ENCODE measurements at regions not wholly inside any gene's neighbourhood (a gene's known extent, or its start where the extent isn't known, plus 50 kb on each side); places are given as distances from the start of the nearest gene placed in this dataset.

- no peaks in the 10 kb centered on the region for H3K9me2 ChIP-seq (replicated peaks; ENCODE audit: insufficient read depth, low read length)
- no peaks in the 10 kb centered on the region for H4K20me1 ChIP-seq (ENCODE audit: insufficient read depth, low read length)
- no peaks in the 10 kb centered on the region for H3K79me2 ChIP-seq (ENCODE audit: low read length)
- no peak overlapping the region for H3K27ac ChIP-seq (ENCODE audit: low read length)
- no peaks in the 10 kb centered on the region for H3K36me3 ChIP-seq (replicated peaks; ENCODE audit: insufficient read depth, low read length)
- no peaks in the 10 kb centered on the region for H3F3A ChIP-seq (ENCODE audit: insufficient read depth, low read length)
- H2AFZ ChIP-seq (ENCODE audit: low read length) = no peak overlapping the region
- no peak overlapping the region for H3K9ac ChIP-seq (ENCODE audit: low read length)
- H3K4me2 ChIP-seq (ENCODE audit: low read depth, low read length) = no peak overlapping the region
- no peaks in the 10 kb centered on the region for H3K9me3 ChIP-seq (replicated peaks; ENCODE audit: insufficient read depth, low read length)
- no peaks in the 10 kb centered on the region for H3K4me1 ChIP-seq (ENCODE audit: low read length)
- no peaks in the 10 kb centered on the region for H3K27me3 ChIP-seq (replicated peaks; ENCODE audit: insufficient read depth, low read length)
- DNase-seq = no peak
- no peak overlapping the region for H3K4me3 ChIP-seq (ENCODE audit: low read length)
- TF ChIP-seq CTCF (IDR thresholded peaks at IDR 0.05; ENCODE audit: low read length) (no peak), EZH2phosphoT487 (IDR thresholded peaks at IDR 0.05; ENCODE audit: low read length) (no peak), EZH2 (optimal IDR thresholded peaks at IDR 0.05; ENCODE audit: low read depth, low read length) (no peak)
Observed at GRCh38 chr20:7703551-7703961, 236.7 kb downstream of the HAO1 start.

GRCh38 chr20:7703996-7704395, 236.3 kb downstream of the HAO1 start:
- TF ChIP-seq EZH2phosphoT487 (IDR thresholded peaks at IDR 0.05; ENCODE audit: low read length) (no peak), CTCF (IDR thresholded peaks at IDR 0.05; ENCODE audit: low read length) (no peak), EZH2 (optimal IDR thresholded peaks at IDR 0.05; ENCODE audit: low read depth, low read length) (no peak)
- Histone ChIP-seq H4K20me1 (ENCODE audit: insufficient read depth, low read length) (no peaks in the 10 kb centered on the region), H3K79me2 (ENCODE audit: low read length) (no peaks in the 10 kb centered on the region), H3K27ac (ENCODE audit: low read length) (no peak overlapping the region), H3K9me3 (replicated peaks; ENCODE audit: insufficient read depth, low read length) (no peaks in the 10 kb centered on the region), H3F3A (ENCODE audit: insufficient read depth, low read length) (no peaks in the 10 kb centered on the region), H2AFZ (ENCODE audit: low read length) (no peak overlapping the region), H3K4me2 (ENCODE audit: low read depth, low read length) (no peak overlapping the region), H3K9ac (ENCODE audit: low read length) (no peak overlapping the region), H3K36me3 (replicated peaks; ENCODE audit: insufficient read depth, low read length) (no peaks in the 10 kb centered on the region), H3K4me1 (ENCODE audit: low read length) (no peaks in the 10 kb centered on the region), H3K9me2 (replicated peaks; ENCODE audit: insufficient read depth, low read length) (no peaks in the 10 kb centered on the region), H3K4me3 (ENCODE audit: low read length) (no peak overlapping the region), H3K27me3 (replicated peaks; ENCODE audit: insufficient read depth, low read length) (no peaks in the 10 kb centered on the region)
- no peak for DNase-seq

- no peaks in the 10 kb centered on the region for H3K4me1 ChIP-seq (ENCODE audit: low read length)
- H3K9me3 ChIP-seq (replicated peaks; ENCODE audit: insufficient read depth, low read length) = no peaks in the 10 kb centered on the region
- DNase-seq = no peak
- no peaks in the 10 kb centered on the region for H4K20me1 ChIP-seq (ENCODE audit: insufficient read depth, low read length)
- H3K4me2 ChIP-seq (ENCODE audit: low read depth, low read length) = no peak overlapping the region
- no peaks in the 10 kb centered on the region for H3K9me2 ChIP-seq (replicated peaks; ENCODE audit: insufficient read depth, low read length)
- H2AFZ ChIP-seq (ENCODE audit: low read length) = no peak overlapping the region
- no peaks in the 10 kb centered on the region for H3K36me3 ChIP-seq (replicated peaks; ENCODE audit: insufficient read depth, low read length)
- H3K9ac ChIP-seq (ENCODE audit: low read length) = no peak overlapping the region
- no peak for TF ChIP-seq CTCF (IDR thresholded peaks at IDR 0.05; ENCODE audit: low read length)
- TF ChIP-seq EZH2 (optimal IDR thresholded peaks at IDR 0.05; ENCODE audit: low read depth, low read length) = no peak
- TF ChIP-seq EZH2phosphoT487 (IDR thresholded peaks at IDR 0.05; ENCODE audit: low read length) = no peak
- H3K27me3 ChIP-seq (replicated peaks; ENCODE audit: insufficient read depth, low read length) = no peaks in the 10 kb centered on the region
- no peak overlapping the region for H3K27ac ChIP-seq (ENCODE audit: low read length)
- H3K4me3 ChIP-seq (ENCODE audit: low read length) = no peak overlapping the region
- no peaks in the 10 kb centered on the region for H3F3A ChIP-seq (ENCODE audit: insufficient read depth, low read length)
- no peaks in the 10 kb centered on the region for H3K79me2 ChIP-seq (ENCODE audit: low read length)
Observed at GRCh38 chr20:7708112-7708511, 232.1 kb downstream of the HAO1 start.
